ENCODE measurements at regions not wholly inside any gene's neighbourhood (a gene's known extent, or its start where the extent isn't known, plus 50 kb on each side); places are given as distances from the start of the nearest gene placed in this dataset.

- Histone ChIP-seq H3K27me3 (no peaks in the 10 kb centered on the region), H3K36me3 (no peaks in the 10 kb centered on the region), H3K9me3 (no peaks in the 10 kb centered on the region), H3K4me3 (ENCODE audit: low read depth, low read length) (no peak overlapping the region), H3K4me1 (no peaks in the 10 kb centered on the region)
- TF ChIP-seq CTCF (IDR thresholded peaks at IDR 0.05; ENCODE audit: low read depth, low read length) = no peak
- DNase-seq = no peak
Observed at GRCh38 chr7:51467384-51468017, 150.9 kb upstream of the COBL start.

GRCh38 chr7:51459809-51460208 is 143.2 kb upstream of the COBL start:
- no peak for DNase-seq
- no peaks in the 10 kb centered on the region for H3K9me3 ChIP-seq
- H3K4me3 ChIP-seq (ENCODE audit: low read depth, low read length) = no peak overlapping the region
- H3K36me3 ChIP-seq = no peaks in the 10 kb centered on the region
- peaks cover 14% of the 10 kb centered on the region for H3K4me1 ChIP-seq
- no peak for TF ChIP-seq CTCF (IDR thresholded peaks at IDR 0.05; ENCODE audit: low read depth, low read length)
- no peaks in the 10 kb centered on the region for H3K27me3 ChIP-seq

GRCh38 chr7:51458693-51459092 is 142.1 kb upstream of the COBL start:
- no peaks in the 10 kb centered on the region for H3K36me3 ChIP-seq
- no peaks in the 10 kb centered on the region for H3K27me3 ChIP-seq
- H3K4me1 ChIP-seq = peaks cover 14% of the 10 kb centered on the region
- no peaks in the 10 kb centered on the region for H3K9me3 ChIP-seq
- TF ChIP-seq CTCF (IDR thresholded peaks at IDR 0.05; ENCODE audit: low read depth, low read length) = no peak
- DNase-seq = no peak
- no peak overlapping the region for H3K4me3 ChIP-seq (ENCODE audit: low read depth, low read length)

GRCh38 chr7:51457079-51457478 is 140.5 kb upstream of the COBL start:
- Histone ChIP-seq H3K9me3 (no peaks in the 10 kb centered on the region), H3K4me1 (peaks cover 14% of the 10 kb centered on the region), H3K4me3 (ENCODE audit: low read depth, low read length) (no peak overlapping the region), H3K27me3 (no peaks in the 10 kb centered on the region), H3K36me3 (no peaks in the 10 kb centered on the region)
- TF ChIP-seq CTCF (IDR thresholded peaks at IDR 0.05; ENCODE audit: low read depth, low read length) = no peak
- DNase-seq = no peak

- no peak overlapping the region for H3K4me3 ChIP-seq (ENCODE audit: low read depth, low read length)
- no peak for DNase-seq
Observed at GRCh38 chr7:51456431-51457060, 139.9 kb upstream of the COBL start.

More at GRCh38 chr7:51456431-51457060, 139.9 kb upstream of the COBL start:
- H3K27me3 ChIP-seq = no peaks in the 10 kb centered on the region
- no peaks in the 10 kb centered on the region for H3K9me3 ChIP-seq
- TF ChIP-seq CTCF (IDR thresholded peaks at IDR 0.05; ENCODE audit: low read depth, low read length) = no peak
- H3K36me3 ChIP-seq = no peaks in the 10 kb centered on the region
- H3K4me1 ChIP-seq = peaks cover 14% of the 10 kb centered on the region

All from BE2C (cell line).